Osteoblast (primary cell): ENCODE measurements at regions not wholly inside any gene's neighbourhood (a gene's known extent, or its start where the extent isn't known, plus 50 kb on each side); places are given as distances from the start of the nearest gene placed in this dataset.

Experiments used
- DNase-seq: peaks from one replicate; pipeline ENCODE4 v3.0.0; 2011; ENCODE audit warnings: low spot score, mixed read lengths; ENCODE audit not compliant: insufficient read length; ENCODE audit errors: missing footprints
- H2AFZ ChIP-seq: 2 replicates; pipeline ENCODE4 v1.6.0; 2011; ENCODE audit warnings: mild to moderate bottlenecking, low read length
- H3K27ac ChIP-seq: 2 replicates; pipeline ENCODE4 v1.5.1; 2011; ENCODE audit warnings: mild to moderate bottlenecking, low read depth, low read length, moderate library complexity
- H3K27me3 ChIP-seq: 2 replicates; pipeline ENCODE4 v1.6.0; 2012; ENCODE audit warnings: mild to moderate bottlenecking, control low read depth, inconsistent platforms, low read length, moderate library complexity; ENCODE audit not compliant: insufficient read depth
- H3K36me3 ChIP-seq: 2 replicates; pipeline ENCODE4 v1.5.1; 2011; ENCODE audit warnings: mild to moderate bottlenecking, low read length, control low read depth, moderate library complexity; ENCODE audit not compliant: insufficient read depth
- H3K4me1 ChIP-seq: 2 replicates; pipeline ENCODE4 v1.5.1; 2011; ENCODE audit warnings: mild to moderate bottlenecking, low read length, control low read depth, moderate library complexity; ENCODE audit not compliant: insufficient read depth
- H3K4me2 ChIP-seq: 2 replicates; pipeline ENCODE4 v1.6.0; 2011; ENCODE audit warnings: mild to moderate bottlenecking, low read length; ENCODE audit not compliant: insufficient read depth
- H3K4me3 ChIP-seq: fragments of 200-600 bp; sonication (generic); 3 replicates; pipeline ENCODE4 v1.5.1; 2012; ENCODE audit warnings: mild to moderate bottlenecking, low read length, inconsistent platforms; ENCODE audit not compliant: insufficient read depth
- H3K79me2 ChIP-seq: 2 replicates; pipeline ENCODE4 v1.6.0; 2012; ENCODE audit warnings: mild to moderate bottlenecking, low read length, control low read depth, inconsistent platforms; ENCODE audit not compliant: insufficient read depth
- H3K9me3 ChIP-seq: 2 replicates; pipeline ENCODE4 v1.5.1; 2011; ENCODE audit warnings: low read depth, low read length, control low read depth
- H4K20me1 ChIP-seq: 2 replicates; pipeline ENCODE4 v1.6.0; 2012; ENCODE audit warnings: mild to moderate bottlenecking, low read length, control low read depth; ENCODE audit not compliant: insufficient read depth
- CTCF ChIP-seq: IDR thresholded peaks from 2 replicates; pipeline ENCODE4 v1.5.1; 2011; ENCODE audit warnings: mild to moderate bottlenecking, low read depth, low read length, moderate library complexity; ENCODE audit errors: extremely low read depth

DNA sequence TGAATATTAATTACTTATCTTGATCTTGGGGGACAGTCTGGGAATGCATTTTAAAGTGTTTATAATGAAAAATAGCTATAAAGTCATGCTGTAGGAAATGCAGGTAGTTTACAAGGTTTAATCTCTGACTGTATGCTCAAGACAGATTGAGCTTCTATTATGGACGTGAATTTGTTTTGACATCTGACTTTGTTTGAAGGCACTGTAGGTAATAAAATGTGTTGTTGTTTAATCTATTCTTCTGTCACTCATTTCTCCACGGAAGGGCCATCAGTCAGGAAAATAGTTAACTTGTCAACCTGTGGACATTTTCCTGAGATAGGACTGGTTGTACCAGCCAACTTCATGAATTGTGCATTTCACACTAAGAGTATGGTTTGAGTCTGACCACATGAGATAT, 893.1 kb upstream of the SLITRK6 start:
- Histone ChIP-seq H3K36me3 (no peaks in the 10 kb centered on the region), H3K79me2 (no peaks in the 10 kb centered on the region), H4K20me1 (no peaks in the 10 kb centered on the region), H3K4me2 (no peak overlapping the region), H3K4me3 (no peak overlapping the region), H3K27ac (no peak overlapping the region), H2AFZ (no peak overlapping the region), H3K4me1 (no peaks in the 10 kb centered on the region), H3K27me3 (no peaks in the 10 kb centered on the region), H3K9me3 (peaks cover 6% of the 10 kb centered on the region)
- no peak for DNase-seq
- TF ChIP-seq CTCF, result no peak

GRCh38 chr13:86710013-86710412, 910.8 kb upstream of the SLITRK6 start:
- Histone ChIP-seq H3K4me2 (no peak overlapping the region), H3K4me3 (no peak overlapping the region), H3K79me2 (no peaks in the 10 kb centered on the region), H3K36me3 (no peaks in the 10 kb centered on the region), H2AFZ (no peak overlapping the region), H3K9me3 (peaks cover 2% of the 10 kb centered on the region), H4K20me1 (no peaks in the 10 kb centered on the region), H3K4me1 (no peaks in the 10 kb centered on the region), H3K27ac (no peak overlapping the region), H3K27me3 (no peaks in the 10 kb centered on the region)
- TF ChIP-seq CTCF, result no peak
- DNase-seq, result no peak

DNA sequence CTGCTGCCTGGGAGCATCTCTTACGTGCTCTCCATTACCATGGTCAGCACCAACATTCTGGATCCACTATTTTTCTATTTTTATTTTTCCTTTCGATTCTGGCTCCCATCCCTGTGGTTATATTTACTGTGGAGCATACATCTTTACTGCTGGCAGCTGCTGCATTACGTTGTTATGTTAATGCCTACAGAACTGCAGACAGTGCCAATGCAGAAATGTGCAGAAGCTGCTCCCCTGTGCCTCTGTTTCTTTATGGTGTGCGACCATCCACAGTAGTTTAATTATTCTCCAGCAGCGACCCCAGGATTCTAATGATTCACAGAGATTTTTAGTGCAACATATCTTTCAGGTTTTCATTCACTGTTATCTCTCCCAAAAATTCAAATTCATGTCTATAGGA, 911.7 kb upstream of the SLITRK6 start:
- Histone ChIP-seq H3K27ac (no peak overlapping the region), H3K4me3 (no peak overlapping the region), H2AFZ (no peak overlapping the region), H3K36me3 (no peaks in the 10 kb centered on the region), H3K4me2 (no peak overlapping the region), H3K79me2 (no peaks in the 10 kb centered on the region), H3K27me3 (no peaks in the 10 kb centered on the region), H4K20me1 (no peaks in the 10 kb centered on the region), H3K9me3 (peaks cover 2% of the 10 kb centered on the region), H3K4me1 (no peaks in the 10 kb centered on the region)
- no peak for DNase-seq
- no peak for TF ChIP-seq CTCF

- Histone ChIP-seq H2AFZ (no peak overlapping the region), H3K9me3 (peaks cover 2% of the 10 kb centered on the region), H4K20me1 (no peaks in the 10 kb centered on the region), H3K4me1 (no peaks in the 10 kb centered on the region), H3K27ac (no peak overlapping the region), H3K36me3 (no peaks in the 10 kb centered on the region), H3K79me2 (no peaks in the 10 kb centered on the region), H3K27me3 (no peaks in the 10 kb centered on the region), H3K4me2 (no peak overlapping the region), H3K4me3 (no peak overlapping the region)
- TF ChIP-seq CTCF, result no peak
- DNase-seq, result no peak
Observed at GRCh38 chr13:86714495-86714894, 915.3 kb upstream of the SLITRK6 start.
